CD4-positive, alpha-beta T cell (primary cell): ENCODE measurements at regions not wholly inside any gene's neighbourhood (a gene's known extent, or its start where the extent isn't known, plus 50 kb on each side); places are given as distances from the start of the nearest gene placed in this dataset.

Source experiments
- ATAC-seq: fragments of 200-7000 bp; cut with Tn5 transposase; one replicate; pipeline ENCODE4 v1.10.0; 2022; ENCODE audit warnings: mild to moderate bottlenecking; ENCODE audit not compliant: poor library complexity
- CTCF ChIA-PET: fragments of 350-600 bp; sonication (Branson Sonifier 250); formaldehyde crosslinking; loops from one replicate; lab custom pipeline; 2021; ENCODE audit warnings: antibody characterized with exemption, inconsistent platforms; lab: Charles Lee
- POLR2A ChIA-PET: fragments of 350-600 bp; sonication (Branson Sonifier 250); formaldehyde crosslinking; loops from one replicate; lab custom pipeline; 2021; ENCODE audit warnings: antibody characterized with exemption, inconsistent platforms; lab: Charles Lee
- DNase-seq, 14 experiments: peaks; one replicate each; pipeline ENCODE4 v3.0.0-alpha.2; 2013 to 2020; ENCODE audit warnings: mixed read lengths in 2 of 14
- H3K27ac ChIP-seq, 2 donors: one replicate each; pipeline versions ENCODE4 v1.5.1 to v1.7.0; 2013; ENCODE audit warnings: low read length in 2 of 2, low read depth in 1 of 2, mild to moderate bottlenecking in 1 of 2
- H3K27me3 ChIP-seq, 2 experiments: 1 replicate in 1 of 2; 2 replicates in 1 of 2; pipeline versions ENCODE4 v1.6.1 to v1.7.0; 2013; ENCODE audit warnings: low read length in 2 of 2, control low read depth in 1 of 2, mild to moderate bottlenecking in 1 of 2, moderate library complexity in 1 of 2; ENCODE audit not compliant: insufficient read depth in 2 of 2, control insufficient read depth in 1 of 2
- H3K36me3 ChIP-seq: one replicate; pipeline ENCODE4 v1.6.1; 2013; ENCODE audit warnings: low read length, control low read depth; ENCODE audit not compliant: insufficient read depth
- H3K4me1 ChIP-seq: one replicate; pipeline ENCODE4 v1.6.1; 2013; ENCODE audit warnings: low read length, control low read depth; ENCODE audit not compliant: insufficient read depth
- H3K4me3 ChIP-seq: one replicate; pipeline ENCODE4 v1.5.1; 2013; ENCODE audit warnings: mild to moderate bottlenecking, low read length, moderate library complexity
- H3K9me3 ChIP-seq, 2 experiments: 1 replicate in 1 of 2; 2 replicates in 1 of 2; pipeline versions ENCODE4 v1.6.1 to v1.7.0; 2013; ENCODE audit warnings: low read length in 2 of 2, mild to moderate bottlenecking in 2 of 2, control low read depth in 1 of 2, moderate library complexity in 1 of 2; ENCODE audit not compliant: control insufficient read depth in 1 of 2, insufficient read depth in 1 of 2
- H3K27ac Mint-ChIP-seq: one replicate; pipeline ENCODE4 v1.8.0; 2020; ENCODE audit warnings: mixed read lengths
- H3K27me3 Mint-ChIP-seq: one replicate; pipeline ENCODE4 v1.8.0; 2021; ENCODE audit warnings: mixed read lengths
- H3K36me3 Mint-ChIP-seq: one replicate; pipeline ENCODE4 v1.8.0; 2021; ENCODE audit warnings: low read depth, mixed read lengths
- H3K4me1 Mint-ChIP-seq: one replicate; pipeline ENCODE4 v1.8.0; 2021; ENCODE audit warnings: low read depth, mixed read lengths
- H3K4me3 Mint-ChIP-seq: one replicate; pipeline ENCODE4 v1.8.0; 2020; ENCODE audit warnings: mild to moderate bottlenecking, mixed read lengths
- H3K9me3 Mint-ChIP-seq: one replicate; pipeline ENCODE4 v1.8.0; 2020; ENCODE audit warnings: mixed read lengths
- CTCF ChIP-seq: fragments of 200-600 bp; IDR thresholded peaks from one replicate; pipeline ENCODE4 v1.8.0; 2022; ENCODE audit warnings: antibody characterized with exemption, mild to moderate bottlenecking
- intact Hi-C, 2 experiments: fragments of 100-400 bp; cut with DNase I in 1 of 2; cut with micrococcal nuclease in 1 of 2; formaldehyde crosslinking; loops; one replicate each; pipeline versions ENCODE4 v1.15.1 to v1.9.0; 2023 to 2025; cut with DNase I, micrococcal nuclease

DNA sequence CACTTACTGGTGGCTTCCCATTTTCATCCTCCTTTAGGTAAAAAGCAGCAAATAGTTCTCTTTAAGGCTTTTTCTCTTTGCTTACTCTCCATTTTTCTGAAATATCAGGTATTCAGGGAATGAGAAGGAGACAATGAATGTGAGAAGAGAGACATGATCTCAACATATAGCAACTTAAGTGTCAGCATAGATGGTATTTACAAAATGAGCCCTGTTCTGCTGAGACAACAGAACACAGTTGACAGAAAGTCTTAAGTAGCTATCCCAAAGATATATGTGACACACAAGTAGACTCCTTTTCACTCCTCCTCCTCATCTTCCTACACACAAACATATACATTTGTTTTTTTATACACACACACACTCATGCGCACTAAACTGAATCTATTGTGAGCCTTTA is 649.3 kb upstream of the WWC1 start:
- Mint-ChIP-seq H3K9me3 (no peaks in the 10 kb centered on the region), H3K27ac (no peak overlapping the region), H3K36me3 (no peaks in the 10 kb centered on the region), H3K4me3 (no peak overlapping the region), H3K4me1 (no peaks in the 10 kb centered on the region), H3K27me3 (no peaks in the 10 kb centered on the region)
- no peak for TF ChIP-seq CTCF
- POLR2A ChIA-PET = no interaction called here
- CTCF ChIA-PET = interaction anchor here (1.1 kb wide), 1 partner anchor 10 kb away, joined by 3 read pairs; no protein-coding TSS in a partner anchor
- intact Hi-C loops = no loop called here
- no peaks in the 10 kb centered on the region for H3K27me3 ChIP-seq
- no peaks in the 10 kb centered on the region for H3K4me1 ChIP-seq
- peaks cover 0 to 1% of the 10 kb centered on the region in 2 experiments for H3K9me3 ChIP-seq
- H3K36me3 ChIP-seq = no peaks in the 10 kb centered on the region
- no peak for ATAC-seq
- no peak overlapping the region for H3K4me3 ChIP-seq
- no peak for DNase-seq
- H3K27ac ChIP-seq = no peak overlapping the region

GRCh38 chr5:167642779-167643517 is 648.5 kb upstream of the WWC1 start:
- no peaks in the 10 kb centered on the region for H3K27me3 ChIP-seq
- no peaks in the 10 kb centered on the region for H3K4me1 ChIP-seq
- CTCF ChIA-PET = interaction anchor here (1.1 kb wide), 1 partner anchor 9 kb away, joined by 3 read pairs; no protein-coding TSS in a partner anchor
- H3K4me3 Mint-ChIP-seq = no peak overlapping the region
- no peak overlapping the region for H3K4me3 ChIP-seq
- H3K27ac Mint-ChIP-seq = no peak overlapping the region
- no peaks in the 10 kb centered on the region for H3K36me3 Mint-ChIP-seq
- TF ChIP-seq CTCF = no peak
- no peaks in the 10 kb centered on the region for H3K36me3 ChIP-seq
- ATAC-seq (no peak), DNase-seq (no peak)
- no peak overlapping the region for H3K27ac ChIP-seq
- H3K27me3 Mint-ChIP-seq = no peaks in the 10 kb centered on the region
- intact Hi-C loops = no loop called here
- H3K9me3 ChIP-seq = peaks cover 0 to 4% of the 10 kb centered on the region in 2 experiments
- POLR2A ChIA-PET = no interaction called here
- H3K9me3 Mint-ChIP-seq = no peaks in the 10 kb centered on the region
- no peaks in the 10 kb centered on the region for H3K4me1 Mint-ChIP-seq

GRCh38 chr5:167643631-167644280 is 647.7 kb upstream of the WWC1 start:
- Mint-ChIP-seq H3K36me3 (no peaks in the 10 kb centered on the region), H3K4me1 (no peaks in the 10 kb centered on the region), H3K27ac (no peak overlapping the region), H3K27me3 (no peaks in the 10 kb centered on the region), H3K4me3 (no peak overlapping the region), H3K9me3 (no peaks in the 10 kb centered on the region)
- no peak overlapping the region for H3K4me3 ChIP-seq
- H3K27ac ChIP-seq = no peak overlapping the region
- H3K4me1 ChIP-seq = no peaks in the 10 kb centered on the region
- no peaks in the 10 kb centered on the region for H3K36me3 ChIP-seq
- intact Hi-C loops = no loop called here
- peaks cover 0 to 4% of the 10 kb centered on the region in 2 experiments for H3K9me3 ChIP-seq
- DNase-seq (no peak), ATAC-seq (no peak)
- TF ChIP-seq CTCF = no peak
- POLR2A ChIA-PET = no interaction called here
- CTCF ChIA-PET = no interaction called here
- no peaks in the 10 kb centered on the region for H3K27me3 ChIP-seq
